Stimulated activated CD8-positive, alpha-beta memory T cell treated with anti-CD3 and anti-CD28 coated beads, Interleukin-2, amount 100 ng/mL, for 48 hours (primary cell): ENCODE measurements at regions not wholly inside any gene's neighbourhood (a gene's known extent, or its start where the extent isn't known, plus 50 kb on each side); places are given as distances from the start of the nearest gene placed in this dataset.

Experiments used
- DNase-seq, 2 donors: peaks; one replicate each; pipeline ENCODE4 v3.0.0-alpha.2; 2020; ENCODE audit warnings: low read depth in 2 of 2

DNA sequence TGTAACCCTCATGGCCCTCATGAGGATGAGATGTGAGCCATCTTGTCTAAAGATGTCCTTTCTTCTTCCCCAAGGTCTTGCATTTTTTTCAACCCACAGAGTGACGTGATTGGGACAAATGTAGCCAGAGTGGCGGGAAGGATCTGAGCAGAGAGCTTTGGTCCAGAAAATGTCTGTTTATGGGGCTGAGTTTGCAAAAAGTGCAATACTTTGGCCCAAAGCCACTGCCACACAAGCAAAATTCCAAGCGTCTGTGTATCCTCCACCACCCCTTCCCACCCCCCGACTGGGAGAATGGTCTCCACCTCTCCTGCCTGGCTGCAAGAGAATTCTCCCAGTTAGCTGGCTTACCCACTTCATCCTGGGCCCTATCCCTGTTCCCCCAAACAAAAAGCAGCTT, 246.9 kb upstream of the LRIG1 start:
- DNase-seq: no peak

GRCh38 chr3:66748175-66748876, 247.5 kb upstream of the LRIG1 start:
- DNase-seq: no peak

DNA sequence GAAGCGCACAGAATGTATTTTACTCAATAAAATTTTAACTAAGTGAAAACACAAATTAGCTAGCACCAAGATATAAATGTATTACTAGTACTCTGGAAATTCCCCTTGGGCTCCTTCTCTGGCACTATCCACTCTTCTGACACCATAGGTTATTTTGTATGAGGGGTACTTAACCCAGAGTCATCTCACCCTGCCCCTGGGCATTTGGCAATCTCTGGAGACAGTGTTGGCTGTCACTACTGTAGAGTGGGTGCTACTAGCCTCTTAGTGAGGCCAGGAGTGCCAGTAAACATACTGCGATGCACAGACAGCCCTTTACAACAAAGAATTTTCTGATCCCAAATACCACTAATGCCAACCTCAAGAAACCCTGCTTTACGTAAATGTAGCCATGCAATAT, 246.3 kb upstream of the KBTBD8 start:
- no peak for DNase-seq

GRCh38 chr3:66753670-66754069, 244.4 kb upstream of the KBTBD8 start:
- no peak for DNase-seq

- DNase-seq: no peak
Measured at GRCh38 chr3:66754613-66755012, 243.5 kb upstream of the KBTBD8 start.

DNA sequence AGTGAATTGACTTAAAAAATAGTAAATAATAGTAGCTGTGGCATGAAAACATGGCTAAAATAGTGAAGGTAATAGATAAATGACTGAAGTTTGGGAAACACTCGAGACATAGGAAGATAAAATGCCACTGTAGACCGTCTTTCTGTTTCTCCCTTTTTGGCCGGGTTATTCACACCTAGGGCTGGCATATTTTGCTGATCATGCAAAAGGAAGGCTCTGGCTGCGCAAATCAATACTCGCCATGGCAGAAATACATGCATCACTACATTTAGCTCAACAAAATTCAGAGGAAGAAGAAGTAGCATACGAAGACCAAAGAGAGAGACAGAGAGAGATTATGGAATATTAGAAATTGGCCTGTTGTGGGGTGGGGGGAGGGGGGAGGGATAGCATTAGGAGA, 242.2 kb upstream of the KBTBD8 start:
- DNase-seq: no peak

DNA sequence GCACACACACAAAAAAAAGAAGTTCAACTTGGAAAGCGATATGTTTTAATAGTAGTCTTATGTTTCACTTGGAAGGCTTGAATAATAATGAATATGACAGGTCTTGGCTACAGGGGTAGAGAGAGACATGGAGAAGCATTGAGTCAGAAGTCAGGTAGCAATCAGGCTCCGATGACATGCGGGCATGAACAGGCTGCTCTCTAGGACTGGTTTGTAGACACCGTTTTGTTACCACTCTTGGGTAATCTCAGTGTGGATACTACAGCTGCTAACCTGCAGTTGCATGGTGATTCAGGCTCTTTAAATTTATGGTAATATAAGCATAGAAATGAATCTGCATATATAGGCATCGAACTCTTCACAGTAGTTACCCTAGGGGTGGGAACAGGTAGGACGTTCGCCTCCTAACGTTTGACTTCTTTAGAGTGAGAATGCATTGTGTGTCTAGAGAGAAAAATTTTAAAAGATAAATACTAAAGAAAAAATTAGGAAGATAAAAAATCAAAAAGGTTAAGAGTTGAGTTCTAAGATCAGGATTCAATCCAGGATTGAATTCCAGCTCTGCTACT, 241.6 kb upstream of the KBTBD8 start:
- DNase-seq: no peak

DNA sequence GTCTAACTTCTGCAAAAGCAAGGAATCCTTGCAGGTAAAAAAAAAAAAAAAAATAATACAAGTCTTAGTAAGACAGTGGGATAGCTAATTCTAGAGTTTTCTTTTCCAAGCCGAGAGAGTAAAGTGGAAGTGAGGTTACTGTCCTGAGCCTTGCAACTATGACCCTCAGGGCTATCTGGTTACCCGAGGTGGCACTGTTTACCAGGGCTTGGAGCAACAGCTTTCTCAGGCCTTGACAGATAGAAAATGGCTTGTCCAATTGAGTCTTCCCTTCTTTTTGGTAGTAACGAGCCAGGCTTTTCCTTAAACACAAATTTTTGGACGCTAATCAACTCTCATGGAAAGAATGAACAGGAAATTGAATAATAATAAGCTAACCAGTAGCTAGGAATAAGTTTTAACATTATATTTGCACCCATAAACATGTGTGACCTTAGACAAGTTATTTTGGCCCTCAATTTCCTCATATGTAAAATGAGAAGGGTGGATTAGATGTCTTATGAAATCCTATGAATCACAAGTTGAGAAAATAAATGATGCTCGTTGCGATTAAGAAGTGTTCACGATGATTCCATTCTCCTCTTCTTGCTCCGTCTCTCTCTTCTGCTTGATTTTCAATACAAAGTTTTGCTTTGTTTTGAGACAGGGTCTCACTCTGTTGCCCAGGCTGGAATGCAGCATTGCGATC, 236.9 kb upstream of the KBTBD8 start:
- no peak for DNase-seq

- DNase-seq: no peak
Measured at GRCh38 chr3:66762916-66763693, 235.0 kb upstream of the KBTBD8 start.

GRCh38 chr3:66778107-66778506, 220.0 kb upstream of the KBTBD8 start:
- DNase-seq: no peak

DNA sequence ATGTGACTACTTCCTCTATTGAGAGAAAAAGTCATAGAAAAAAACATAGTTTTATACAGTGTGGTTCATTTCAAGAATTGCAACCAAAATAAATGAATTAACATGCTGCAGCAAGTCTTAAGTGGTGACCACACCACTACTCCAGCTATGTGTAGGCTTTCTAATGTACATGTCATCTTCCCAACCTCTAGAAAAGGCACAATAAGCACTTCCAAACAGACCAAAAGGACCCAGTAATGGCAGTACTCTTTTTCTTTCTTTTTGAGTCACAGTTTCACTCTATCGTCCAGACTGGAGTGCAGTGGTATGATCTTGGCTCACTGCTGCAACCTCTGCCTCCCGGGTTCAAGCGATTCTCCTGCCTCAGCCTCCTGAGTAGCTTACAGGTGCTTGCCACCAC, 219.3 kb upstream of the KBTBD8 start:
- no peak for DNase-seq

DNA sequence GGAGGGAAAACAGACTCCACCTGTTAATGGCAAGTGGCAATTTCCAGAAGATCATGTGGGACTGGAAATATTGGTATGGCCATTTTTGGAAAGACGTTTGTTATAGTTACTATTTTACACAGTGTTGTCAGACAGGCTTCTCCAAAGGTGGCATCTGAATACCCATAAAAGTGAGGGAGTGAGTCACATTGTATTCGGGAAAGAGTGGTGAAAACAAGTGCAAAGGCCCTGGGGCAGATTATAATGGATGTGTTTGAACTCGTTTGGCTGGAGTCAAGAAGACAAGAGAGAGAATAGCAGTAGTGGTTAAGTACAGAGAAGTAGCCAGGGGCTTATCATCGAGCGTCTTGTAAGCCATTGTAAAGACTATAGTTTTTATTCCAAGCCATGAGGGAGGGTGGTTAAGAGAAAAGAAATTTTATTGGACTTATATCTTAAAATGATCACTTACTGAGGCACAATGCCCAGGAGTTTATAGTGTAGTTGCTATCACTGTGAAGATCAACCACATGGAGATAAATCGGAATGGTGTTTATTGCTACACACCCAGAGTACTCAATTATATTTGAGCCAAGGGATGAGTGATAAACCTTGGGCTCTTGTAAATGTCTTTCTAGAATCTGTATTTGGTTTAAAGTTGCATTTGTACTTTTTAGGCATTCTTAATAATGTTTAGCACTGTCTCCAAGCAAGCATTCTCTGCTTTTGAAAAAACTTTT, 212.8 kb upstream of the KBTBD8 start:
- no peak for DNase-seq

DNA sequence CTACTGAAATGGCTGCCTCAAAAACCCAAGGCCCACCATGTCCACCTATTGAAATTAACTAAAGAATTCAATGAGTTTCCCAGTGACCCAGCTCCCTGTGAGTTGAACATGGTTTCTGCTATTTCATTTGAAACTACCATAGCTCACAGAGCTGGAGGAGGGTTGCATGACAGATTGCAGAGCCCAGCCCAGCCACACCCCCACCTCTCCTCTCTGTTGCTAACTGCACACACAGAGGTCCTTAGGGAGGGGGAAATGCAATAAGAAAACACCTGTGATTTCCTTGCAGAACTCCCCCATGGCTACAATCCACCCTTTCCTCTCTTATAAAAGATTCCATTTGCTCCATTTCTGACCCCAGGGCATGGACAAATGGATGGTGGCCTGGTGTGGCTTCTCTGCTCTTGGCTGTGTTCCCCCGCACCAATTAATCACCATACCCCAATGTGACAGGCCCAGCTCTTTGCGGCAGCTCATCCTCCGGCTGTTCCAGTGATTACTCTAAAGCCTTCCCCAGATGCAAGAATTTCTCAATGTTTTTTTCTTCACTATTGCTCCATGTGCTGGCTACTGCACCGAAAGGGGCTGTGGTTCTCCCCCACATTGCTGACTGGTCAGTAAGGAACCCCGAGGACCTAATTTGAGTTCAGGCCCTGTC, 208.4 kb upstream of the KBTBD8 start:
- no peak for DNase-seq

DNA sequence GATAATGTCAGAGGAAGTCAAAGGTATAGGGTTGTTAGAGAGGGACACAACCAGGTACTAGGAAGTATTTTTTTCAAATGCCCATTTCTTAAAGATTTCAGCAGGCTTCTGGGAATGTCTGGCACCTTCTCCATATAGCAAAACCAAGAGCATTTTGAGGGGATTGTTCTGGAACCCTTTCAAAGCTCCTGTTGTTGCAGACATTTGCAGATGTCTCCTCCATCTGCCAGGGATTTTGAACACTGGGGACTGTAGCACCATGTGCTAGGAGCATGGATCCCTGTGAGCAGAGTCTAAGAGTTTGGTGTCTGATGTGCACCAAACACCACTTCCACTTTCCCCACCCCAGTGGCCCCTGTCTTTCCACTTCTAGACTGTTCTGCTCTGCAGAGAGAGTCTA, 206.0 kb upstream of the KBTBD8 start:
- no peak for DNase-seq

- no peak for DNase-seq
Measured at GRCh38 chr3:66795365-66795764, 202.7 kb upstream of the KBTBD8 start.

DNA sequence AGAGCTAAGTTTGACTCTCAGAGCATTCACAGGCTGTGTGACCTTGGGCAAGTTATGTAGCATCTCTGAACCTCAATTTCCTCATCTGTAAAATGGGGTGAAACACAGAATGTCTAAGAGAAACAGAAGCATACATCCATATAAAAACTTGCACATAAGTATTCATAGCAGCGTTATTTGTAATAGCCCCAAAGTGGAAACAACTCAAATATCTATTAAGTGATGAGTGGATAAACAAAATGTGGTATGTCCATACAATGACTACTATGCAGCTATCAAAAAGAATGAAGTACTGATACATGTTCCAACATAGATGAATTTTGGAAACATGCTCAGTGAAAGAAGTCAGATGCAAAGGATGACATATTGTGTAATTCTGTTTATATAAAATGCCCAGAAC, 201.8 kb upstream of the KBTBD8 start:
- DNase-seq: no peak

DNA sequence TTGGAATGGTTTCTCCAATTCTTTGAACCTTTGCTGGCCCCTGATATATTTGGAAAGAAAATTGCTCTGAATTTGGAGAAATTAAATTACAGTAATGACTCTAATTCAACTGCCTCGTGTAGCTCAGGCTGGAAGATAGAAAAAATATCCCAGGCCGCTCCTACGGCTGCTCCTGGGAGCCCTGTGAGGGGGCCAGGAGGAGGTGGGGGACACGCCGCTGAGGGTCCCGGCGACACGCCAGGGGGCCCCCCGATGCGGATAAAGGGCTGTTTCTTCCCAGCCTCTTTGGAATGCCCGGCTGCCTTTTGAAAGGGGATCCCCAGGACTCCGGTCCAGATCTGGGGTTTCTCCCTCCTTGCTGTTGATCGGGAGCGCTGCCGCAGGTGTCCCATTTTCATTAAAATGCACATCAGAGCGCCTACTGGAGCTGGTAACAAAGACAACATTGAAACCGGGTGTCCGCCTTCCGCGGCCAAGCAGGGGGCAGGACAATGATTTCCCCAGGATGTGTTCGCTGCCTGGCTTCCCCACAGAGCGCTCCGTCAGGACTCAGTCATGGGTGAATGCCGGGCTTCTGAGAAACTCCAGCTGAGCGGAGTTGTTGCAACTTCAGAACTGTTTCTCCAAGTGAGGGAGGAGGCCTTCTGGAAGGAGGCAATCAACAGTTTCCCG, 200.1 kb upstream of the KBTBD8 start:
- no peak for DNase-seq

DNA sequence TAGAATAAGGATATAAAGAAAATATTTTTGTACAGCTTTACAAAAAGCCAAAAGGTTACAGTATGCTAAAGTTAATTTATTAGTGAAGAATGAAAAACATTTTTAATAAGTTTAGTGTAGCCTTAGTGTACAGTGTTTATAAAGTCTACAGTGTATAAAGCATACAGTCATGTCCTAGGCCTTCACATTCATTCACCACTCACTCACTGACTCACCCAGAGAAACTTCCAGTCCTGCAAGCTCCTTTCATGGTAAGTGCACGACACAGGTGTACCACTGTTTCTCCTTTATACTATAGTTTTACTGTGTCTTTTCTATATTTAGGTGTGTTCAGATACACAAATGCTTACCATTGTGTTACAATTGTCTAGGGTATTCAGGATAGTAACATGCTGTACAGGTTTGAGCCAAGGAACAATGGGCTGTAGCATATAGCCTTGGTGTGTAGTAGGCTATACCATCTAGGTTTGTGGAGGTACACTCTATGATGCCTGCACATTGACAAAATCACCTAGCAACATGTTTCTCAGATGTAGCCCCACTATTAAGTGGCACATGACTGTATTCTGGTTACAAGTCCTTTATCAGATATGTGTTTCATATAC, 197.1 kb upstream of the KBTBD8 start:
- no peak for DNase-seq

- DNase-seq: no peak
Measured at GRCh38 chr3:66803206-66803605, 194.9 kb upstream of the KBTBD8 start.
